ENCODE measurements at regions not wholly inside any gene's neighbourhood (a gene's known extent, or its start where the extent isn't known, plus 50 kb on each side); places are given as distances from the start of the nearest gene placed in this dataset.

DNA sequence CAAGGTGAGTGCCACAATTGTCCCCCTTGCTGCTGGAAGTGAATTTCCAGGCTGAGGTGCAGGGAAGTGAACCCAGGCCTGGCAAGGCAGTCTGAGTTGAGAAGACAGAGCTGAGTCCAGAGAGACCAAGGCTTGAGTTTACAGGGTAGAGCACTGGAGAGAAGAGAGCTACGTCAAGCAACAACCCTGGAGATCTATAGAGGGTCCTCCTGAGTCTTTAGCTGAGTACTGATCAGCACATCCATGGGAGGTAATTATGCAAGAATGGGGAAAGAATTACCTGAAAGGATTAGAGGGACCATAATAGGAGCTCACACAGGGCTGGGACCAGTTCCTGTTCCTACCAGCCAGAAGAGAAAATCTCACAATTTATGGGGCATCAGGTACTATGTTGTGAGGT is 190.7 kb downstream of the NEDD1 start:
- CTCF ChIA-PET, result no interaction called here
- dilution Hi-C loops (cut with MboI; ENCODE audit: extremely low pct_ligation_motif_present, low sequenced_read_pairs), result no loop called here

More for the DNA sequence above, 190.7 kb downstream of the NEDD1 start:
- POLR2A ChIA-PET, result interaction anchor here (0.7 kb wide), 1 partner anchor 1769 kb away, joined by 5 read pairs; no protein-coding TSS in a partner anchor
- no peak overlapping the region for H3K27ac ChIP-seq (ENCODE audit: insufficient read depth, low read depth, low read length)
- FAIRE-seq (no peak), DNase-seq (ENCODE audit: low read depth, low spot score) (no peak)
- no peaks in the 10 kb centered on the region for H3K4me1 ChIP-seq (ENCODE audit: control insufficient read depth, extremely low read depth, insufficient read depth, low read length)
- no peak for TF ChIP-seq EZH2 (IDR thresholded peaks at IDR 0.05; ENCODE audit: borderline replicate concordance, low read depth, low read length, severe bottlenecking)
- TF ChIP-seq JUN (IDR thresholded peaks at IDR 0.05; ENCODE audit: borderline replicate concordance, insufficient read depth, insufficient read length, low read depth), result no peak
- TF ChIP-seq, protein P1, sequence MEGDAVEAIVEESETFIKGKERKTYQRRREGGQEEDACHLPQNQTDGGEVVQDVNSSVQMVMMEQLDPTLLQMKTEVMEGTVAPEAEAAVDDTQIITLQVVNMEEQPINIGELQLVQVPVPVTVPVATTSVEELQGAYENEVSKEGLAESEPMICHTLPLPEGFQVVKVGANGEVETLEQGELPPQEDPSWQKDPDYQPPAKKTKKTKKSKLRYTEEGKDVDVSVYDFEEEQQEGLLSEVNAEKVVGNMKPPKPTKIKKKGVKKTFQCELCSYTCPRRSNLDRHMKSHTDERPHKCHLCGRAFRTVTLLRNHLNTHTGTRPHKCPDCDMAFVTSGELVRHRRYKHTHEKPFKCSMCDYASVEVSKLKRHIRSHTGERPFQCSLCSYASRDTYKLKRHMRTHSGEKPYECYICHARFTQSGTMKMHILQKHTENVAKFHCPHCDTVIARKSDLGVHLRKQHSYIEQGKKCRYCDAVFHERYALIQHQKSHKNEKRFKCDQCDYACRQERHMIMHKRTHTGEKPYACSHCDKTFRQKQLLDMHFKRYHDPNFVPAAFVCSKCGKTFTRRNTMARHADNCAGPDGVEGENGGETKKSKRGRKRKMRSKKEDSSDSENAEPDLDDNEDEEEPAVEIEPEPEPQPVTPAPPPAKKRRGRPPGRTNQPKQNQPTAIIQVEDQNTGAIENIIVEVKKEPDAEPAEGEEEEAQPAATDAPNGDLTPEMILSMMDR (IDR thresholded peaks at IDR 0.05; ENCODE audit: extremely low read depth in 1 of 2, insufficient read depth in 1 of 2, low read depth in 1 of 2, low read length in 2 of 2), result no peak
- TF ChIP-seq POLR2AphosphoS5 (IDR thresholded peaks at IDR 0.05; ENCODE audit: insufficient read depth, low read depth, low read length), result no peak
- TF ChIP-seq, protein P2, sequence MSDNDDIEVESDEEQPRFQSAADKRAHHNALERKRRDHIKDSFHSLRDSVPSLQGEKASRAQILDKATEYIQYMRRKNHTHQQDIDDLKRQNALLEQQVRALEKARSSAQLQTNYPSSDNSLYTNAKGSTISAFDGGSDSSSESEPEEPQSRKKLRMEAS (IDR thresholded peaks at IDR 0.05; ENCODE audit: insufficient read depth, insufficient read length), result no peak
- TF ChIP-seq POLR2A (IDR thresholded peaks at IDR 0.05; ENCODE audit: low read depth, low read length), result no peak
- TF ChIP-seq MYC (IDR thresholded peaks at IDR 0.05; ENCODE audit: low read depth, low read length), result no peak
- TF ChIP-seq GATA2 (IDR thresholded peaks at IDR 0.05; ENCODE audit: insufficient read depth, insufficient read length, low read depth, low read length), result no peak
- no peak for TF ChIP-seq FOS (IDR thresholded peaks at IDR 0.05; ENCODE audit: borderline replicate concordance, insufficient read depth, low read length)
- no peak overlapping the region for H3K4me2 ChIP-seq (ENCODE audit: insufficient read depth, low read length)
- no peaks in the 10 kb centered on the region for H4K20me1 ChIP-seq (replicated peaks; ENCODE audit: control insufficient read depth, extremely low read depth, insufficient read depth, low read length)
- no peaks in the 10 kb centered on the region for H3K79me2 ChIP-seq (ENCODE audit: control insufficient read depth, insufficient read depth, low read length)
- no peak overlapping the region for H3K9ac ChIP-seq (replicated peaks; ENCODE audit: extremely low read depth, insufficient read depth, low read length)
- intact Hi-C loops (cut with micrococcal nuclease), result no loop called here
- no peak overlapping the region for H3K4me3 ChIP-seq (replicated peaks in 1 of 3; ENCODE audit: insufficient read depth in 1 of 3, low read depth in 1 of 3, low read length in 3 of 3)
- H3K9me1 ChIP-seq (replicated peaks; ENCODE audit: control insufficient read depth, extremely low read depth, insufficient read depth, low read length), result no peaks in the 10 kb centered on the region
- H3K9me3 ChIP-seq (replicated peaks; ENCODE audit: control insufficient read depth, insufficient read depth, low read length), result no peaks in the 10 kb centered on the region
- no TSS peak for BruUV-seq (replicated peaks)
- H3K36me3 ChIP-seq (ENCODE audit: control insufficient read depth in 2 of 2, extremely low read depth in 1 of 2, insufficient read depth in 2 of 2, low read length in 2 of 2), result no peaks in the 10 kb centered on the region
- H3K27me3 ChIP-seq (ENCODE audit: control insufficient read depth in 2 of 2, insufficient read depth in 2 of 2, low read length in 2 of 2), result no peaks in the 10 kb centered on the region
- no peak overlapping the region for H2AFZ ChIP-seq (ENCODE audit: low read depth, low read length)
